ENCODE measurements at regions not wholly inside any gene's neighbourhood (a gene's known extent, or its start where the extent isn't known, plus 50 kb on each side); places are given as distances from the start of the nearest gene placed in this dataset.

GRCh38 chr11:111119751-111120150, 125.8 kb upstream of the POU2AF2 start:
- TF ChIP-seq POLR2A (IDR thresholded peaks at IDR 0.05) (no peak), CTCF (IDR thresholded peaks at IDR 0.05) (no peak)

Data from thyroid gland (tissue), 4 donors.